B cell (primary cell): ENCODE measurements at regions not wholly inside any gene's neighbourhood (a gene's known extent, or its start where the extent isn't known, plus 50 kb on each side); places are given as distances from the start of the nearest gene placed in this dataset.

Source experiments
- ATAC-seq: fragments of 200-7000 bp; cut with Tn5 transposase; one replicate; pipeline ENCODE4 v1.10.0; 2021; ENCODE audit warnings: low read depth, mild to moderate bottlenecking, moderate number of reproducible peaks, moderate library complexity
- CTCF ChIA-PET: fragments of 350-600 bp; sonication (Branson Sonifier 250); formaldehyde crosslinking; loops from one replicate; lab custom pipeline; 2021; ENCODE audit warnings: antibody characterized with exemption, inconsistent platforms; lab: Charles Lee
- POLR2A ChIA-PET: fragments of 350-600 bp; sonication (Branson Sonifier 250); formaldehyde crosslinking; loops from one replicate; lab custom pipeline; 2021; ENCODE audit warnings: antibody characterized with exemption; lab: Charles Lee
- DNase-seq: peaks from one replicate; pipeline ENCODE4 v3.0.0; 2013
- H2AFZ ChIP-seq: 2 replicates; pipeline ENCODE4 v1.6.1; 2012; ENCODE audit warnings: mild to moderate bottlenecking, low read depth, low read length; ENCODE audit not compliant: insufficient read depth, poor library complexity, severe bottlenecking
- H3K27ac ChIP-seq, 2 donors: 1 replicate in 1 of 2; 2 replicates in 1 of 2; pipeline ENCODE4 v1.5.1; 2012 to 2013; ENCODE audit warnings: low read length in 2 of 2, mild to moderate bottlenecking in 2 of 2, moderate library complexity in 1 of 2
- H3K27me3 ChIP-seq, 4 experiments: fragments of 200-600 bp in 1 of 4; sonication (generic) in 1 of 4; replicated peaks in 1 of 4; 1 replicate in 2 of 4; 2 replicates in 2 of 4; pipeline versions ENCODE4 v1.6.1 to v1.7.0; 2013 to 2016; ENCODE audit warnings: low read length in 3 of 4, mild to moderate bottlenecking in 2 of 4, mixed read lengths in 1 of 4, moderate library complexity in 1 of 4; ENCODE audit not compliant: insufficient read depth in 4 of 4, control insufficient read depth in 3 of 4; ENCODE audit errors: control extremely low read depth in 1 of 4
- H3K36me3 ChIP-seq, 2 experiments: replicated peaks in 1 of 2; 1 replicate in 1 of 2; 2 replicates in 1 of 2; pipeline versions ENCODE4 v1.6.1 to v1.7.1; 2013; ENCODE audit warnings: low read length in 1 of 2; ENCODE audit not compliant: insufficient read depth in 2 of 2, control insufficient read depth in 1 of 2; ENCODE audit errors: control extremely low read depth in 1 of 2, extremely low read depth in 1 of 2
- H3K4me1 ChIP-seq, 2 donors: fragments of 200-600 bp in 1 of 2; sonication (generic) in 1 of 2; 1 replicate in 1 of 2; 2 replicates in 1 of 2; pipeline versions ENCODE4 v1.5.1 to v1.6.1; 2013 to 2017; ENCODE audit warnings: low read length in 2 of 2; ENCODE audit not compliant: control insufficient read depth in 2 of 2, insufficient read depth in 2 of 2
- H3K4me2 ChIP-seq: replicated peaks from 2 replicates; pipeline ENCODE3; 2012; ENCODE audit warnings: mild to moderate bottlenecking, low read depth, low read length; ENCODE audit not compliant: poor library complexity, severe bottlenecking
- H3K4me3 ChIP-seq, 5 experiments: fragments of 200-600 bp in 1 of 5; sonication (generic) in 1 of 5; 1 replicate in 3 of 5; 2 replicates in 2 of 5; pipeline versions ENCODE4 v1.5.1 to v1.7.0; 2011 to 2016; ENCODE audit warnings: low read length in 4 of 5, mild to moderate bottlenecking in 4 of 5, low read depth in 2 of 5, control low read depth in 1 of 5, moderate library complexity in 1 of 5; ENCODE audit not compliant: insufficient read depth in 1 of 5; ENCODE audit errors: control extremely low read depth in 1 of 5, extremely low read depth in 1 of 5
- H3K79me2 ChIP-seq: fragments of 200-600 bp; sonication (generic); one replicate; pipeline ENCODE4 v1.6.0; 2016; ENCODE audit warnings: low read length; ENCODE audit not compliant: control insufficient read depth, insufficient read depth
- H3K9ac ChIP-seq: fragments of 200-600 bp; sonication (generic); 2 replicates; pipeline ENCODE4 v1.6.1; 2017; ENCODE audit warnings: mild to moderate bottlenecking, low read length, moderate library complexity
- H3K9me3 ChIP-seq, 3 donors: one replicate each; pipeline versions ENCODE4 v1.6.1 to v1.7.1; 2013; ENCODE audit warnings: low read length in 2 of 3; ENCODE audit not compliant: control insufficient read depth in 2 of 3, insufficient read depth in 1 of 3; ENCODE audit errors: control extremely low read depth in 1 of 3
- H4K20me1 ChIP-seq: 2 replicates; pipeline ENCODE4 v1.6.0; 2012; ENCODE audit warnings: mild to moderate bottlenecking, low read length; ENCODE audit not compliant: insufficient read depth, control insufficient read depth, poor library complexity, severe bottlenecking
- H3K27ac Mint-ChIP-seq: one replicate; pipeline ENCODE4 v1.8.0; 2021; ENCODE audit warnings: mixed read lengths
- H3K27me3 Mint-ChIP-seq: one replicate; pipeline ENCODE4 v1.8.0; 2021; ENCODE audit warnings: mixed read lengths
- H3K4me1 Mint-ChIP-seq: one replicate; pipeline ENCODE4 v1.8.0; 2021; ENCODE audit warnings: mixed read lengths
- H3K4me3 Mint-ChIP-seq: one replicate; pipeline ENCODE4 v1.8.0; 2021; ENCODE audit warnings: mixed read lengths
- H3K9me3 Mint-ChIP-seq: one replicate; pipeline ENCODE4 v1.8.0; 2022; ENCODE audit warnings: mixed read lengths; ENCODE audit not compliant: insufficient read depth
- EZH2 ChIP-seq: IDR thresholded peaks from 2 replicates; pipeline ENCODE4 v1.6.1; 2012; ENCODE audit warnings: borderline replicate concordance, low read depth, mild to moderate bottlenecking, moderate library complexity, low read length; ENCODE audit not compliant: insufficient read depth, poor library complexity, severe bottlenecking
- WGBS: methylation state at CpG from one replicate; pipeline ENCODE4 v1.1.5; 2013; ENCODE audit warnings: missing lambda C conversion rate; ENCODE audit not compliant: insufficient coverage; 5-methylcytosine and 5-hydroxymethylcytosine counted together
- intact Hi-C: fragments of 100-400 bp; cut with micrococcal nuclease; formaldehyde crosslinking; loops from one replicate; pipeline ENCODE4 v1.10.0; 2022
- TF ChIP-seq, protein P1 (sequence below): fragments of 200-600 bp; IDR thresholded peaks from one replicate; pipeline ENCODE4 v1.8.0; 2022; ENCODE audit warnings: antibody characterized with exemption, mild to moderate bottlenecking

DNA sequence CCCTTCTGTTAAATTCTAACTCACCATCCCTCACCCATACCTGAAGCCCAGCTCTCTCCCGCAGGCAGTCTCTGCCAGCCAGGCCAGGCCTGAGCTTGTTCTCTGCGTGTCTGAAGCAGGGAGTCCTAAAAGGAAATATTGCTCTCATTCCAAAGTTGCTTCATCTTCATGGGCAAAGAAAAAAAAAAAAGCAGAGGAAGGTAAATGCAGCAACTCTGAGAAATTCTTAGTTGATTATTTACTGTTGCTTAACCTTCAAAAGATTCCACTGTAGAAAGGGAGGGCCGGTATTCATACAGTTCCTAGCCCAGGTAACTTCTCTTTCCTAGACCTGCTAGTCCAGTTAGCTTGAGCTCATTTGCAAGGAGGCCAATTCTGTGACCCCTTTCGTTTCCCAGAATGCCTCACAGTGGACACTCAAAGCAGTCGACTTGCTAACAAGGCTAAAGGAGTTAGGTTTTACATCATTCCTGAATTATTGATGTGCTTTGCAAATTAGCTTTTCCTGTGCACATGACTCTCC is 193.5 kb upstream of the EEA1 start:
- H3K36me3 ChIP-seq: no peaks in the 10 kb centered on the region
- WGBS: 100% methylated on average over 2 of the region's 5 CpGs

DNA sequence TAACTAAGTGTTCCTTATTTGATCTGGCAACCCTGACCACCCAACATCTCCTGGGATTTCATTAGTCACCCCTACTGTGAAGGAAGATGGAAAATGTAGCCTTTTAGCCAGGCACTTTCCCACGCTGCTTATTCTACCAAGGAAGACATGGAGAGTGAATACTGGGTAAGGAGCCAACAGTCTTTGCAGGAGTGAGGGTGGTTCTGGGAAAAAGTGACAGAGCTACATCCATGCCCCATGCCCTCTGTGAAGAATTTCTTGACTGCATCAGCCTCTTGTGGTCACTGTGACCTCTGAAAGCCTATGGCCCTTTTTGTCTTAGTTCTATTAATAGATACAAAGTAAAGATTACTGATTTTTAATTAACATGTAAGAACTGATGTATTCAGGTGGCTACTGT is 196.0 kb upstream of the EEA1 start:
- H3K9me3 ChIP-seq: peaks cover 0 to 4% (median 0%) of the 10 kb centered on the region in 3 donors
- Mint-ChIP-seq H3K9me3 (no peaks in the 10 kb centered on the region), H3K27ac (no peak overlapping the region), H3K4me1 (peaks cover 19% of the 10 kb centered on the region), H3K27me3 (no peaks in the 10 kb centered on the region), H3K4me3 (no peak overlapping the region)
- no peaks in the 10 kb centered on the region for H3K36me3 ChIP-seq
- no peak for DNase-seq
- no peak overlapping the region for H3K27ac ChIP-seq
- ATAC-seq: no peak
- ChIA-PET CTCF (no interaction called here), POLR2A (no interaction called here)
- no peaks in the 10 kb centered on the region for H4K20me1 ChIP-seq
- no CpG with 5 or more reads among the region's 1 CpG for WGBS
- intact Hi-C loops: no loop called here
- TF ChIP-seq, protein P1, sequence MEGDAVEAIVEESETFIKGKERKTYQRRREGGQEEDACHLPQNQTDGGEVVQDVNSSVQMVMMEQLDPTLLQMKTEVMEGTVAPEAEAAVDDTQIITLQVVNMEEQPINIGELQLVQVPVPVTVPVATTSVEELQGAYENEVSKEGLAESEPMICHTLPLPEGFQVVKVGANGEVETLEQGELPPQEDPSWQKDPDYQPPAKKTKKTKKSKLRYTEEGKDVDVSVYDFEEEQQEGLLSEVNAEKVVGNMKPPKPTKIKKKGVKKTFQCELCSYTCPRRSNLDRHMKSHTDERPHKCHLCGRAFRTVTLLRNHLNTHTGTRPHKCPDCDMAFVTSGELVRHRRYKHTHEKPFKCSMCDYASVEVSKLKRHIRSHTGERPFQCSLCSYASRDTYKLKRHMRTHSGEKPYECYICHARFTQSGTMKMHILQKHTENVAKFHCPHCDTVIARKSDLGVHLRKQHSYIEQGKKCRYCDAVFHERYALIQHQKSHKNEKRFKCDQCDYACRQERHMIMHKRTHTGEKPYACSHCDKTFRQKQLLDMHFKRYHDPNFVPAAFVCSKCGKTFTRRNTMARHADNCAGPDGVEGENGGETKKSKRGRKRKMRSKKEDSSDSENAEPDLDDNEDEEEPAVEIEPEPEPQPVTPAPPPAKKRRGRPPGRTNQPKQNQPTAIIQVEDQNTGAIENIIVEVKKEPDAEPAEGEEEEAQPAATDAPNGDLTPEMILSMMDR: no peak
- no peak for TF ChIP-seq EZH2
- H2AFZ ChIP-seq: no peak overlapping the region
- no peaks in the 10 kb centered on the region for H3K79me2 ChIP-seq
- no peak overlapping the region for H3K9ac ChIP-seq
- H3K4me3 ChIP-seq: no peak overlapping the region
- H3K27me3 ChIP-seq: no peaks in the 10 kb centered on the region
- H3K4me2 ChIP-seq: no peak overlapping the region
- H3K4me1 ChIP-seq: peaks cover 14 to 15% of the 10 kb centered on the region in 2 donors

More for the DNA sequence above, 193.5 kb upstream of the EEA1 start:
- ATAC-seq (no peak), DNase-seq (no peak)
- no peaks in the 10 kb centered on the region for H4K20me1 ChIP-seq
- no peak overlapping the region for H3K4me3 ChIP-seq
- Mint-ChIP-seq H3K4me1 (peaks cover 19% of the 10 kb centered on the region), H3K9me3 (no peaks in the 10 kb centered on the region), H3K27me3 (no peaks in the 10 kb centered on the region), H3K4me3 (no peak overlapping the region), H3K27ac (no peak overlapping the region)
- H3K9me3 ChIP-seq: peaks cover 0 to 4% (median 0%) of the 10 kb centered on the region in 3 donors
- H3K79me2 ChIP-seq: no peaks in the 10 kb centered on the region
- no peak overlapping the region for H3K4me2 ChIP-seq
- POLR2A ChIA-PET: no interaction called here
- H3K4me1 ChIP-seq: peaks cover 14 to 15% of the 10 kb centered on the region in 2 donors
- H3K9ac ChIP-seq: no peak overlapping the region
- CTCF ChIA-PET: interaction anchor here (1.1 kb wide), 1 partner anchor 22 kb away, joined by 5 read pairs; no protein-coding TSS in a partner anchor
- no peak for TF ChIP-seq EZH2
- no peak overlapping the region for H3K27ac ChIP-seq
- H3K27me3 ChIP-seq: no peaks in the 10 kb centered on the region
- intact Hi-C loops: no loop called here
- no peak overlapping the region for H2AFZ ChIP-seq
